ENCODE measurements at regions not wholly inside any gene's neighbourhood (a gene's known extent, or its start where the extent isn't known, plus 50 kb on each side); places are given as distances from the start of the nearest gene placed in this dataset.

DNA sequence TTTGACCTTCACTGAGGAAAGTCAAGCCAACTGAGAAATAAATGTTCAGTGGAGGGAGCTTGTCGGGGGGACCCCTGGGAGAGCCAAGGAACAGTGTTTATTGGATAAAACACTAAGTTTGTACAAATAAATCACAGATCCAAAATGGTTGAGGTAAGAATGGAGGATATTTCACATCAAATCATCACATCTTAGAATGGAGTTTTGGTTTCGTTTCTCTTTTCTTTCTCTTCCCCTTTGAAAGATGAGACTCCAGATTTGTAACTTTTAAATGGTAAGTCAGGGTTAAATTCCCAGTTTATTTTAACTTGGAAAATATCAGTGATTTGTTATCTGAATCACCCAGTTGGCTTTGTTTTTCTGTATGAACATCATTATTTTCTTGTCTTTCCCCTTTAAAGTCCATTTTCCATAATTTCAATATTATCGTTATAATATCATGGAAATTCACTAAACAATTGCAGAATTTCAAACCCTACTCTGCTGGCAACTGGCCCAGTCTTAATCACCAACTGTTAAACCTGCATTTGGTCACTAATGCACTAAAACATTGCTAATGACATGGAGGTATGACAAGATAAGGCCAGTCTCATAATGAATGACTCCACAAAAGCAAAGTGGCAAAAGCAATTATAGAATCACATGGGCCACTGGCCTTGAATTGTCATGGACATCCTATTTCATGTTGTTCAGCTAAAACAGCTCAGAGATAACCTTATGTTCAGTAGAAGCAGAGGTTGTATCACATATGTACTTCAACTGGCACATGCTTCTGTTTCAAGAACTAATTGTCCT, 295.1 kb downstream of the SHOX2 start:
- TF ChIP-seq, protein P1, sequence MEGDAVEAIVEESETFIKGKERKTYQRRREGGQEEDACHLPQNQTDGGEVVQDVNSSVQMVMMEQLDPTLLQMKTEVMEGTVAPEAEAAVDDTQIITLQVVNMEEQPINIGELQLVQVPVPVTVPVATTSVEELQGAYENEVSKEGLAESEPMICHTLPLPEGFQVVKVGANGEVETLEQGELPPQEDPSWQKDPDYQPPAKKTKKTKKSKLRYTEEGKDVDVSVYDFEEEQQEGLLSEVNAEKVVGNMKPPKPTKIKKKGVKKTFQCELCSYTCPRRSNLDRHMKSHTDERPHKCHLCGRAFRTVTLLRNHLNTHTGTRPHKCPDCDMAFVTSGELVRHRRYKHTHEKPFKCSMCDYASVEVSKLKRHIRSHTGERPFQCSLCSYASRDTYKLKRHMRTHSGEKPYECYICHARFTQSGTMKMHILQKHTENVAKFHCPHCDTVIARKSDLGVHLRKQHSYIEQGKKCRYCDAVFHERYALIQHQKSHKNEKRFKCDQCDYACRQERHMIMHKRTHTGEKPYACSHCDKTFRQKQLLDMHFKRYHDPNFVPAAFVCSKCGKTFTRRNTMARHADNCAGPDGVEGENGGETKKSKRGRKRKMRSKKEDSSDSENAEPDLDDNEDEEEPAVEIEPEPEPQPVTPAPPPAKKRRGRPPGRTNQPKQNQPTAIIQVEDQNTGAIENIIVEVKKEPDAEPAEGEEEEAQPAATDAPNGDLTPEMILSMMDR (IDR thresholded peaks at IDR 0.05; ENCODE audit: extremely low read depth, missing control alignments) = no peak
- no peak for DNase-seq (ENCODE audit: low spot score)

DNA sequence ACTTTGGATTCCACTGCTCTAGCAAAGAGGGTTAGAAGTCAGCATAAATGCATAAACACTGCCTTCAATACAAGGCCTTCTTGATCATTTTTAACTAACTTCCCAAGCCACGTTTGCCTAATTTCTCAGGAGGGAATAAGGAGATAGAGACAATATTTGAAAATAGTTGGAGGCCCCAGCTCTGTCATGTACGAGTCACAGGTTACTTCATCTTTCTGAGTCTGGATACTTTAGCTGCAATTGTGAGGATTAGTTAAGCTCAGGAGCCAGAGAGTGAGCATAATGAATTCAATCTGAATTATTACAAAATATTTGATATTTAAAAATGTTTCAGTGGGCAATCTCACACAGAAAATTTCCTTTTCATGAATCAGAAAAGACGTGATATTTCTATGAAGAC, 298.9 kb downstream of the SHOX2 start:
- DNase-seq (ENCODE audit: low spot score) = no peak
- TF ChIP-seq, protein P1 (IDR thresholded peaks at IDR 0.05; ENCODE audit: extremely low read depth, missing control alignments) = no peak

DNA sequence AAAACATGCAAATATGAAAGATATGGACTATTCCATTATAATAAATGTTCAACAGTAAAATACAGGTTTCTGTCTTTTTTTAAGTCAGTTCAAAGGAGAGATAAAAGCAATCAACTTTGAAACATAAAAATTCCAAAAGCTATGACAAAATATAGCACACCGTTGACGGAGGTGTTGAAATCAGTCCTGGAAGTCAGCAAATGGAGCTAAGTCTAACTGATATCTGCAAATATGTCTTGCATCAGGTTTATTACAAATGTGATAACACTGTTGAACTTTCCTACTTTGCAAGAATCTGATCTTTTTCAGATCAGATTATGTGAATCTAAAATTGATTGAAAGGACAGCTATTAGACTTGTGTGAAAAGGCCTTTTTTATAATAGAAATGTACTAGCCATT, 300.7 kb downstream of the SHOX2 start:
- TF ChIP-seq, protein P1 (IDR thresholded peaks at IDR 0.05; ENCODE audit: extremely low read depth, missing control alignments) = no peak
- DNase-seq (ENCODE audit: low spot score) = no peak

DNA sequence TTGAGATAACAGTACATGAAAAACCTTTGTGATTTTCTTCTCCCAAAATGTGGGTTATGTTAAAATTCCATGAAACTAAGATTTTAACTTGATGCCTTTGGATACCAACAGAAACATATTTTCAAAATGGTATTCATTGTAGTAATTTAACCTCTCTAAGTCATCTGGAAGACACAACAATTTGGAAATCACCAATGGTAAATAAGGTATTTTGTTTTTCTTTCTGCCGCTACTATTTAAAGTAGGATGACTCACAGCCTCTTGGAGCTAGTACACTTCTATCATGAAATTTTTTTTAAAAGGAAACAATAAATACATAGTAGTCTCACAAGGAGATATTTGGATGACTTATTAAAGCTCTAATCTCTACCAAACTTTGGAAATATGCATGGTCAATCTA, 291.6 kb upstream of the VEPH1 start:
- TF ChIP-seq, protein P1 (IDR thresholded peaks at IDR 0.05; ENCODE audit: extremely low read depth, missing control alignments) = no peak
- no peak for DNase-seq (ENCODE audit: low spot score)

DNA sequence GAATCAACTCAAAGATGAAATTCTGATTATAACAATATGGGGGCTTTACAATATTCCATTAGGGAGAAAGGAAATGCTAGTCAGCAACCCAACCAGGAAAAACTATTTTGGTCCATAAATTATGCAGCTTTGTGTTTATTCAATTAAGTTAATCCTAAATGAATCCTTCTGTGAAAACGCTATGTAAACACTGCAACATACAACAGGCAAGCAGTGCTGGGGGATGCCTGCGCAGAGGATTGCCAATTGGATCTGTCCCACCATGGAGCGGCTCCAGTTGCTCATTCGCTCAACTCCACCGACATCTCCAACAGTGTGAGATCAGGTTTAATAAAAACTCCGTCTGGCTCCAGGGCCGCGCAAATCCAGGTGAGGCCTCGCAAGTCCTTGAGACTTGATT, 290.5 kb upstream of the VEPH1 start:
- no peak for DNase-seq (ENCODE audit: low spot score)

DNA sequence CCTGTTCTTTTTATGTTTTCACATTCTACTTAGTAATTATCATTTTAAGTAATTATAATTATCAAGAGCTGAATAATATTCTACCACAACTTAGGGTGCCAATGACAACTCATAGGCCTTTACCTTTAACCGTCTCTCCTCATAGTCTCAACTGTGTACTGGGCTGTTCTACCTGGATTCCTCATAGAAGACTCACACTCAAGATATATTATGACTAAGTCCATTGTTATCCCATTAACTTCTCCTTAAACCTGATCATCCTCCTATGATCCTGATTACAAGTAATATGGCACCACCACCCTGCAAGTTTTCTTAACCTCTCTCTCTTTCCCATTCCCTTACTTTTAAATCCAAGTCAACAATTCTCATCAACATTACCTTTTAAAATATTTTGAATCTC, 285.9 kb upstream of the VEPH1 start:
- TF ChIP-seq, protein P1 (IDR thresholded peaks at IDR 0.05; ENCODE audit: extremely low read depth, missing control alignments) = no peak
- DNase-seq (ENCODE audit: low spot score) = no peak

More for the DNA sequence above, 290.5 kb upstream of the VEPH1 start:
- TF ChIP-seq, protein P1 (IDR thresholded peaks at IDR 0.05; ENCODE audit: extremely low read depth, missing control alignments) = no peak

DNA sequence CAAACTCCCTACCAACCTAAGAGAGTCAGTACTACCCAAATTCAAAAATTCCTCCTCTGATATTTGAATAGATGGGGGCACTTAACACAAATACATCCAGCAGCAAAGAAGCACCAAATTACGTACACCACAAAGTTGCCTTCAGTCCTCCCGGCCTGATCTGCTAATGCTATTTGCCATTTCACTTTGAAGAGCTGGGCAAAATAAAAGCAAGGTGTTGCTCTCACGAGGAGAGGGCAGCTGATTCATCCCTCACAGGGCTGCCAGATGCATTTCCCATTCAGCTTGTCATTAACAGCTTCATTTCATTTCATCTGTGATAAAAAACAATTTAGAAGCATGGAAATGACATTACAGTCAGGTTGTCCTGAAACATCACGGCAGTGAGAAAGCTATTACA, 283.4 kb upstream of the VEPH1 start:
- TF ChIP-seq, protein P1 (IDR thresholded peaks at IDR 0.05; ENCODE audit: extremely low read depth, missing control alignments) = no peak
- no peak for DNase-seq (ENCODE audit: low spot score)
